Panc1 (cell line): ENCODE measurements at regions not wholly inside any gene's neighbourhood (a gene's known extent, or its start where the extent isn't known, plus 50 kb on each side); places are given as distances from the start of the nearest gene placed in this dataset.

ENCODE experiments used
- POLR2AphosphoS5 ChIP-seq: IDR thresholded peaks from 2 replicates; pipeline ENCODE4 v1.6.1; 2012; ENCODE audit warnings: mild to moderate bottlenecking, low read depth, low read length, moderate library complexity
- TF ChIP-seq, protein P1 (sequence below): fragments of 450-650 bp; IDR thresholded peaks from 2 replicates; pipeline ENCODE4 v1.5.1; 2017; ENCODE audit warnings: mild to moderate bottlenecking
- TF ChIP-seq, protein P2 (sequence below), 2 experiments: IDR thresholded peaks; 2 replicates each; pipeline ENCODE4 v1.6.1; 2011 to 2012; ENCODE audit warnings: low read depth in 2 of 2, control low read depth in 1 of 2, low read length in 1 of 2, mild to moderate bottlenecking in 1 of 2, moderate library complexity in 1 of 2; ENCODE audit not compliant: insufficient read depth in 1 of 2

GRCh38 chr14:98576463-98576862 is 695.5 kb downstream of the BCL11B start:
- no peak for TF ChIP-seq POLR2AphosphoS5
- TF ChIP-seq, protein P1, sequence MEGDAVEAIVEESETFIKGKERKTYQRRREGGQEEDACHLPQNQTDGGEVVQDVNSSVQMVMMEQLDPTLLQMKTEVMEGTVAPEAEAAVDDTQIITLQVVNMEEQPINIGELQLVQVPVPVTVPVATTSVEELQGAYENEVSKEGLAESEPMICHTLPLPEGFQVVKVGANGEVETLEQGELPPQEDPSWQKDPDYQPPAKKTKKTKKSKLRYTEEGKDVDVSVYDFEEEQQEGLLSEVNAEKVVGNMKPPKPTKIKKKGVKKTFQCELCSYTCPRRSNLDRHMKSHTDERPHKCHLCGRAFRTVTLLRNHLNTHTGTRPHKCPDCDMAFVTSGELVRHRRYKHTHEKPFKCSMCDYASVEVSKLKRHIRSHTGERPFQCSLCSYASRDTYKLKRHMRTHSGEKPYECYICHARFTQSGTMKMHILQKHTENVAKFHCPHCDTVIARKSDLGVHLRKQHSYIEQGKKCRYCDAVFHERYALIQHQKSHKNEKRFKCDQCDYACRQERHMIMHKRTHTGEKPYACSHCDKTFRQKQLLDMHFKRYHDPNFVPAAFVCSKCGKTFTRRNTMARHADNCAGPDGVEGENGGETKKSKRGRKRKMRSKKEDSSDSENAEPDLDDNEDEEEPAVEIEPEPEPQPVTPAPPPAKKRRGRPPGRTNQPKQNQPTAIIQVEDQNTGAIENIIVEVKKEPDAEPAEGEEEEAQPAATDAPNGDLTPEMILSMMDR: no peak
- TF ChIP-seq, protein P2, sequence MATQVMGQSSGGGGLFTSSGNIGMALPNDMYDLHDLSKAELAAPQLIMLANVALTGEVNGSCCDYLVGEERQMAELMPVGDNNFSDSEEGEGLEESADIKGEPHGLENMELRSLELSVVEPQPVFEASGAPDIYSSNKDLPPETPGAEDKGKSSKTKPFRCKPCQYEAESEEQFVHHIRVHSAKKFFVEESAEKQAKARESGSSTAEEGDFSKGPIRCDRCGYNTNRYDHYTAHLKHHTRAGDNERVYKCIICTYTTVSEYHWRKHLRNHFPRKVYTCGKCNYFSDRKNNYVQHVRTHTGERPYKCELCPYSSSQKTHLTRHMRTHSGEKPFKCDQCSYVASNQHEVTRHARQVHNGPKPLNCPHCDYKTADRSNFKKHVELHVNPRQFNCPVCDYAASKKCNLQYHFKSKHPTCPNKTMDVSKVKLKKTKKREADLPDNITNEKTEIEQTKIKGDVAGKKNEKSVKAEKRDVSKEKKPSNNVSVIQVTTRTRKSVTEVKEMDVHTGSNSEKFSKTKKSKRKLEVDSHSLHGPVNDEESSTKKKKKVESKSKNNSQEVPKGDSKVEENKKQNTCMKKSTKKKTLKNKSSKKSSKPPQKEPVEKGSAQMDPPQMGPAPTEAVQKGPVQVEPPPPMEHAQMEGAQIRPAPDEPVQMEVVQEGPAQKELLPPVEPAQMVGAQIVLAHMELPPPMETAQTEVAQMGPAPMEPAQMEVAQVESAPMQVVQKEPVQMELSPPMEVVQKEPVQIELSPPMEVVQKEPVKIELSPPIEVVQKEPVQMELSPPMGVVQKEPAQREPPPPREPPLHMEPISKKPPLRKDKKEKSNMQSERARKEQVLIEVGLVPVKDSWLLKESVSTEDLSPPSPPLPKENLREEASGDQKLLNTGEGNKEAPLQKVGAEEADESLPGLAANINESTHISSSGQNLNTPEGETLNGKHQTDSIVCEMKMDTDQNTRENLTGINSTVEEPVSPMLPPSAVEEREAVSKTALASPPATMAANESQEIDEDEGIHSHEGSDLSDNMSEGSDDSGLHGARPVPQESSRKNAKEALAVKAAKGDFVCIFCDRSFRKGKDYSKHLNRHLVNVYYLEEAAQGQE (IDR thresholded peaks at IDR 0.05; ENCODE audit: insufficient read depth in 1 of 2, low read depth in 2 of 2, low read length in 1 of 2): no peak
